ENCODE measurements at regions not wholly inside any gene's neighbourhood (a gene's known extent, or its start where the extent isn't known, plus 50 kb on each side); places are given as distances from the start of the nearest gene placed in this dataset.

- DNase-seq: no peak
These were observed 564.5 kb downstream of the BCL11B start for GRCh38 chr14:98707522-98707921.

GRCh38 chr14:98708555-98708954, 563.4 kb downstream of the BCL11B start:
- no peak for DNase-seq

DNA sequence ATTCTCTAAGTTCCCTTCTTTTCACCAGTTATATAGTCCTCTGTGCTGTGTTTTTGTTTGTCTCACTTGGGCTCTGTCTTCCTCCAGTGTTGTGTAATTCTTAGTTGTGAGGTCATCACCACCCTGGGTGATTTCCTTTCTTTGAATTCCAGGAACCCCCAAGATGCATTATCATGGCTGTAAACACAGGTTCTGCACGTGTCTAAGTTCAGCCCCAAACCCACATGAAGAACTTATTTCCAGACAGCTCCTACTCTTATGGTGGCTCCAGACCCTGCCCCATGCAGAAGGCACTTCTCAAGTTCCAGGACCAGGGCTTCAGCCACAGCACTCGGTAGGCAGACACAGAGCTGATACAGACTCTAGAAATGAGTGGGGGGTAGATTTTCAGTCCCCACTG, 560.5 kb downstream of the BCL11B start:
- no peak for DNase-seq

DNA sequence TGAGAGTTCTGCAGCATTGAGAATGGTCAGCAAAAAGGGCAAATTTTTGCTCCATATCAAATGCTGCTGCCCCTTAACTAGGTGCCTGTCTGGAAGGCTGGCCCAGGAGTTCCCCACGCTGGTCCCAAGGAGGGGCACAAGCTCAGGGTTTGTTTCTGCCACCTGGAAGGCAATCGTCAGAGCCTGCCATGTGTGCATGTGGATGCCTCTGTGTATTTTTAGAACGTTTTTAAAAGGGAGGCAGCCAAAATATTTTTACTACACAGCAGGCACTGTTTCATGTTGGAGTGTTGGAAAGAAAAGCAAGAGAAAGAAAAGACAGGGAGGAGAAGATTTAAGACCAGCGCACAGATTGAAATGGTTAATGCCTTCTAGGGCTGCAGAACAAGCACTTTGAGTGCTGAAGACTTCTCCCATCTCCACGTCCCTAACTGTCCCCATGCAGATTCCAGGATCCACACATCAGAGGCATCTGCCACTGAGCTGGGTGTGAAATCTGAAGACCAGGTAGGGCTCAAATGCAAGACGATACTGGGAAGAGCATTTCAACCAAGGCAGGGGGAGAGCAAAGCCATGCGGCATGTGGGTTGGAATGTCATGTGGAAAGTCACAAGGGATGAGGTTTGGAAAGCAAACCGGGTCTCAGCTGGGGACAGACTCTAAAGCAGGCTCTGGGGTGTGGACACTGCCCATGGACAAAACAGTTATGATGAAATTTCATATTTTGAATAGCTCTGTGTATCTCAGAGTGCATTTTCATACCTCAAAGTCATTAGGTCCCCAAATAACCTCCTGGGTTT, 557.2 kb downstream of the BCL11B start:
- DNase-seq: no peak

DNA sequence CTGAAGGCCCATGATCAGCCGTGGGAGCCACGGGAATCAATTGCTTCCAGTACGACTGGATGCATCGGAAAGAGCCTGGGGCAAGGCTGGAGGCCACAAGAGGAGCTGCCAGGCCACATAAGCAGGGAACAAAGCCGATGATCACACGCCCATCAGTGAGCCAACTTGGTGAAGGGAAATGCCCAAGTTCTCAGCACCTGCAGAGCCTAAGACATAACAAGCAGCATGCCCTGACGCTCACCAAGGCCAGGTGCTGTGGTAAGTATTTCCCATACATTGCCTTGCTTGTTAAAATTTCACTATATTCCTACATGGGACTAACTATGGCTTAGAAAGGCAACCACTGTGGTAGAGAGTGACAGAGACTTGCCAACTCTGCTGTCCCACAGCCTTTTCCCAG, 555.9 kb downstream of the BCL11B start:
- no peak for DNase-seq

DNA sequence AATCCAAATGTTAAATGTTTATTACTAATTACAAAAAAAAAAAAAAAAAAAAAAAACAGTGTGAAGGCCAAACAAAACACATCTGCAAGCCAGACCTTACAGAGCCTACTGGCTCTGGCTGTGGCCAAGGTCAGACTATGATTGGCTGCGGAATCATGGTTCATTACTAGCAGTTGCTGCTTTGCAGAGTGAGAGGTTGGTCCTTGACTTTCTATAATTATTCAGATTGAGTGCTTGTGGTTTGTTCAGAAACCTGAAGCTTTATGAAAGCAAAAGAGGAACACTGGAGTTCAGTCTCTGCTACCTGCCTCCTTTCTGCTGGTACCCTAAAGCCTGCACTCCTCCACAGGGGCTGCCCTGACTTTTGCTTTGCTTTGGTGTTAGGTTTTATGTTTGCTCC, 550.9 kb downstream of the BCL11B start:
- no peak for DNase-seq

- no peak for DNase-seq
These were observed 547.3 kb downstream of the BCL11B start for GRCh38 chr14:98724734-98725133.

DNA sequence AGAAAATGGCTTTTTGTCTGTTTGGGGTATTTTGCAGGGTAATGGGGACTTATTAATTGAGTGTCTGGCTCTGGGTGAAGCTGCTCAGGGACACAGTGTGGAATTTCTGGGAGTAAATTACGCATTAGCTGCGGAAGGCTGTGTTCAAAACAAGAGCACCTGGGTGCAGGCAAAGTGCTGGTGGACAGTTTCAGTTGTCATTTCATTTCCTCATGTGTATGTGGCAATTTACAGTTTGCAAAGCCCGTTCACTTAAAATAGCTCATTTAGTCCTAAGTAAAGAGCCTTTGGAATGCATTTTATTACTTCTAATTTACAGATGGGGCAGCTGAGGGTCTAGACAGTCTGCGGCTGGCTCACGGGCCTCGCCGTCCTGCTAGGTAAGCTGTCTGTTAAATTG, 546.8 kb downstream of the BCL11B start:
- DNase-seq: no peak

DNA sequence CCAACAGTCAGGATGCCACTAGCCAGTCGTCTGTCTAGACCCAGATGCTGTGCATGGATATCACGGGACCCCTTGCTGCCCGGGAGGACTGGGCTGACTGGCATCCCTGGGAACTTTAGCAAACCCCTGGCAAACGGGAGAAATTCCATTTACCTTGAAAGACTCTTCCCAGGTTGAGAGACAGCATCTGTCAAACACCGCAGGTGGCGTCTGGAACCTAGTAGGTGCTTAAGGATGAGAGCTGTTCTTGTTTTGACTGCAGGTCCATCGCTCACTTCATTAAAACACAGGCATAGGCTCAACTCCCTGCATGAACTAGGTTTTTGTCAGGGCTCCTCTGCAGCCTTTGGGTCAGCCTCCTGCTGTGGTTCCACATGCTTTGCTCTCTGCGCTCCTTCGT, 546.3 kb downstream of the BCL11B start:
- DNase-seq: no peak

GRCh38 chr14:98726585-98727405, 545.2 kb downstream of the BCL11B start:
- DNase-seq: no peak

GRCh38 chr14:98728024-98728423, 544.0 kb downstream of the BCL11B start:
- no peak for DNase-seq

DNA sequence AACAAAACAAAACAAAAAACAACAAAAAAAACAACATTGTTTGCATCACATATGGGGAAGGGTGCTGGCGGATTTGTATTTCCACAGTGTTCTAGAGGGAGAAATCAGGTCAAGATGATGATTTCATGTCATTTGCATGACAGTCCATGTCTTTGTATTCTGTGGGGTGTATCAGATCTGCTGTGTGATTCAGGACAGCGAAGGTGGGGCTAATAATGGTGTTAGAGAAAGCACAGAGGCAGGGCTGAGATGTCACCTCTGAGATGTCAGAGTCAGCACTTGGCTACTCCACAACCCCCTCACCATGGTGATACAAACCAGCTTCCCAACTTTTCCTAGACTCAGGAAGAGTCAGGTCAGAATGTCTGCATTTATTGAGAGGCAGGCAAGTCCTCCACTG, 543.2 kb downstream of the BCL11B start:
- DNase-seq: no peak

- no peak for DNase-seq
These were observed 540.7 kb downstream of the BCL11B start for GRCh38 chr14:98731286-98731685.

- DNase-seq: no peak
These were observed 540.3 kb downstream of the BCL11B start for GRCh38 chr14:98731701-98732100.

DNA sequence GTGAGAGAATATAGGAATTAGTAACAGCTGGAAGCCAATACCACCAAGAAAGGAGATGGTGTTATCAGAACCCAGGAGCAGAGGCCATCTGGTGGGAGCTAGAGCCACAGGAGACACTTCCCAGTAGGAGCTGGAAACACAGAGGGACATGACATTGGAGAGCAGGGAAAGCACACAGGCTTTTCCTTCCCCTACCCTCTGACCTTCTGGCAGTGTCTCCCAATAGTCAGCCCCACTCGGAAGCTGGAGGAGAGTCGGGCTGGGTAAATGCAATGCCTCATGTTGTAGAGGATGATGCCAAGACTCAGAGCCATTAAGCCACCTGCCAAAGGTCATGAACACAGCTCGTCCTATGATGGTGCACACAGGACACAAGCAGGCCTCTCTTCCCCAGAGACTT, 538.5 kb downstream of the BCL11B start:
- no peak for DNase-seq

- no peak for DNase-seq
These were observed 535.2 kb downstream of the BCL11B start for GRCh38 chr14:98736701-98737338.

GRCh38 chr14:98741523-98741922, 530.5 kb downstream of the BCL11B start:
- no peak for DNase-seq

DNA sequence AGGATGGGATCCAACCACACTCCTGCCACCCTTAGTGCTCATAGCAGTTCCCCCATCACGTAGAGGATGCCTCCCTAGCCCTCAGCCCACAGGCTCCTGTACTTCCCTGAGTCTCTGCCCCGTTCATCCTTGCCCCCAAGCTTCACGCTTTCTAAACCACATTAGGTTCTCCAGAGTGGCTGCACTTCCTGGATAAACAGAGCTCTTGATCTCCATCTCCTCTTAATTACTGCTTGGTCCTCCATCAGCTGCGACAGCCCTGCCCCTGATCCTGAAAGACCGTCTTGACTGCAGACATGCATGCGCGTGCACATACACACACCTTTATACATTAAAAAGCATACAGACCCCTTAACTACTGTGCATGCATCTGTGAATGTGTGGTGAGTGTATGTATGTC, 530.0 kb downstream of the BCL11B start:
- no peak for DNase-seq

DNA sequence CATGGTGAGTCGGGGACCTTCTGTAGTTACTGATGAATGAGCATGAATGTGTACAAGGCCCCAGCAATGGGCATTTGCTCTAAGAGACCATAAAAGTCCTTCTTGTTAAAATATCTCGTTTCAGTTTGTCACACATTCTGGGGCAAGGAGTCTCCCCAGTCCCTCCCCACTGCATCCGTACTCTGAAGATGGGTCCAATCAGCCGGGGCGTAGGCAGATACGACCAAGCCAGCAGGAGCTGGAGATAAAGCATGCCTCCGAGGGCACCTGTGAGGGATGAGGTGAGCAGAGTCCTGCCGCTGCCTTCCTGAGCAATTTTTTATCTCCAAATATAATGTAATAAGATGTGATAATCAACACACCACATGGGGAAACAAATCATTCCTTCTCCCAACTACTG, 528.5 kb downstream of the BCL11B start:
- no peak for DNase-seq

- no peak for DNase-seq
These were observed 523.0 kb downstream of the BCL11B start for GRCh38 chr14:98748966-98749365.

GRCh38 chr14:98751110-98751509, 520.9 kb downstream of the BCL11B start:
- DNase-seq: no peak

DNA sequence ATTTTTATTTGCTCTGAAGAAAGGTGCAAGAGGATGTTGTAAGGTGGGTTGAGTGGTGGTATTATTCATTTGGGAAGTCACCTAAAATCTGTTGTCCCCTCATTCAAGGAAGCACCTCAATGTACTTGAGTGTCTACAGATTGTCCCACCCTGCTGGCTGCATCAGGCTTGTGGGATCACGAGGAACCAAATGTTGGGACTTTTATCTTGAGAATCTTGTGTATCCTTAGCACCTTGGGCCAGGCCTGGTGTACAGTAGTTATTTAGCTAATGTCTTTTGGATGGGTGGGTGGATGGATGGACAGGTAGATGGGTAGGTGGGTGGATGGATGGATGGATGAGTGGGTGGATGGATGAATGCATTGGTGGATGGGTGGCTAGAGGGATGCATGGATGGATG, 519.3 kb downstream of the BCL11B start:
- no peak for DNase-seq

DNA sequence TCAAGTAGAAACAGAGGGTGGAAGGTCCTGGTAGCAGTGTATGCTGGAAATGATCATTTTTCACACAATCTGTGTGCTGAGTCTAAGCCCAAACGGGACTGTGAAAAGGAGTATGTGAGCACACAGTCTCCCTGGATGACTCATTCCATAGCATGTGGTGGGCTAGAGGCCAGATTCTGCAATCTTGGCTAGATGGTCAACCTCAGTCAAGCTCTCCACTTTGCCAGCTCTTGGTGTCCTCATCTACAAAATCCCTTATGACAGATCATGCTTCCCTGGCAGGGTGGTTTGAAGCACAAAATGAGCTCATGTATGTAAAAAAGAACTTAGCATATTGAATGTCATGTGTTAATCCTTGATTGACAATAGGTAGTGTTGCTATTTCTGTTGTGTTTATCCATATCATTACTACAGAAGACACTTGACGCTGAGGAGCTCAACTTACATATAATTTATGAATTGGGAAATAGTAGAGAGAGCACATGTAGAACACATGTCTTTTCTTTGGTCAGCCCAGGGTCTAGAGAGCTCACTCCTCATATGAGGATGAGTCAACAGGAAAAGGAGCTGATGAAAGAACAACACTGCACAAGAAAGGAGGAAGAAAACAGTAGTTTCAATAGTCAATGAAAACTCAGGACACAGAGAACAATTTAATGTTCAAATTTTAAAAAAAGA, 517.5 kb downstream of the BCL11B start:
- no peak for DNase-seq

Measured in stimulated activated naive CD4-positive, alpha-beta T cell treated with Interleukin-2 at 50 U/mL for 16 hours (primary cell).